HL-60/S4 (cell line): ENCODE measurements at regions not wholly inside any gene's neighbourhood (a gene's known extent, or its start where the extent isn't known, plus 50 kb on each side); places are given as distances from the start of the nearest gene placed in this dataset.
"Not testable (repeated sequence)": the region's sequence is repeated elsewhere in the genome, so short reads cannot be mapped to it uniquely, and the experiment has no call there.

ENCODE experiments used
- in situ Hi-C: fragments of 300-500 bp; cut with MboI; formaldehyde crosslinking; loops from 2 replicates; pipeline ENCODE4 v1.14.3; 2022; ENCODE audit warnings: low sequenced_read_pairs

GRCh38 chr7:13802651-13803050 lies 186.8 kb downstream of the ETV1 start:
- in situ Hi-C loops = no loop called here

- in situ Hi-C loops = no loop called here
Observed at GRCh38 chr7:13803134-13803533, 186.3 kb downstream of the ETV1 start.

- in situ Hi-C loops = not testable (repeated sequence)
Observed at GRCh38 chr7:13806089-13806867, 183.2 kb downstream of the ETV1 start.

GRCh38 chr7:13817230-13817629 lies 172.2 kb downstream of the ETV1 start:
- in situ Hi-C loops = not testable (repeated sequence)

GRCh38 chr7:13821152-13821787 lies 168.2 kb downstream of the ETV1 start:
- in situ Hi-C loops = no loop called here

- in situ Hi-C loops = no loop called here
Observed at GRCh38 chr7:13822678-13823077, 166.8 kb downstream of the ETV1 start.

- in situ Hi-C loops = no loop called here
Observed at GRCh38 chr7:13826752-13827151, 162.7 kb downstream of the ETV1 start.

- in situ Hi-C loops = no loop called here
Observed at GRCh38 chr7:13827716-13828115, 161.8 kb downstream of the ETV1 start.

- in situ Hi-C loops = no loop called here
Observed at GRCh38 chr7:13829231-13829630, 160.2 kb downstream of the ETV1 start.

- in situ Hi-C loops = no loop called here
Observed at GRCh38 chr7:13829914-13830900, 159.3 kb downstream of the ETV1 start.

GRCh38 chr7:13832346-13832745 lies 157.1 kb downstream of the ETV1 start:
- in situ Hi-C loops = no loop called here

- in situ Hi-C loops = no loop called here
Observed at GRCh38 chr7:13834328-13834761, 155.1 kb downstream of the ETV1 start.

- in situ Hi-C loops = no loop called here
Observed at GRCh38 chr7:13835442-13835841, 154.0 kb downstream of the ETV1 start.

GRCh38 chr7:13839063-13839462 lies 150.4 kb downstream of the ETV1 start:
- in situ Hi-C loops = no loop called here
